ENCODE measurements at regions not wholly inside any gene's neighbourhood (a gene's known extent, or its start where the extent isn't known, plus 50 kb on each side); places are given as distances from the start of the nearest gene placed in this dataset.
A peak's percentile ranks its signal among the peaks of the same experiment; 100 is the strongest.

GRCh38 chr6:120083186-120083585, 733.6 kb upstream of the MAN1A1 start:
- no peak for DNase-seq (ENCODE audit: low spot score)

DNA sequence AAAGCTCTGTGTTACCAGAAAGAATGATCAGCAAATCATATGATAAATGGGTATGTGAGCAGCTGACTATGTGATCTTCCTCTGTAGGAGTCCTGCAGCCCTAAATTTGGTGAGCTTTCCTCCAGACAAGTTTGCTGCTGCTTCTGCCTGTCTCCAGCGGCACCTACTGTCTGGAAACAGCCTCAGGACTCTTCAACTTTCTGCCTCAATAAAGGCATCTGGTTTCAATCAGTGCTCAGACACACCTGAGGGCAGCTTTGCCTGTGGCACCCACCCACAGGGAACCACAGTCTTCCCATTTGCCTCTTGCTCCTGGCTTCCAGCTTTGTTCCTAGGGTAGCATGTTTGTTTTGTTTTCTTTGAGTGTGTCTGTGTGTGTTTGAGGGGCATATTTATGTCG, 727.9 kb upstream of the MAN1A1 start:
- peak; percentile 16 for DNase-seq (ENCODE audit: low spot score)

DNA sequence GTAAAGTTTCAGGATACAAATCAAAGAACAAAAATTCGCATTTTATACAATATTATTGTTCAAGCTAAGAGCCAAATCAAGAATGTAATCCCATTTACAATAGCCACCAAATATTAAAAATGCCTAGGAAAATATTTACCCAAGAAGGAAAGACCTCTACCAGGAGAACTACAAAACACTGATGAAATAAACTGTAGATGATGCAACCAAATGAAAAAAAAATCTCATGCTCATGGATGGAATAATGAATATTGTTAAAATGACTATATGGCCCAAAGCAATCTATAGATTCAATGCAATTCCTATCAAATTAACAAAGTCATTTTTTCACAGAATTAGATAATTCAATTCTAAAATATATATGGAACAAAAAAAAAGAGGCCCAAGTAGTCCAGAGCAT, 708.8 kb upstream of the MAN1A1 start:
- DNase-seq (ENCODE audit: low spot score) = no peak

- no peak for DNase-seq (ENCODE audit: low spot score)
These were observed 706.5 kb upstream of the MAN1A1 start for GRCh38 chr6:120056085-120056484.

GRCh38 chr6:120055071-120055470, 705.5 kb upstream of the MAN1A1 start:
- no peak for DNase-seq (ENCODE audit: low spot score)

GRCh38 chr6:120039664-120040063, 690.1 kb upstream of the MAN1A1 start:
- no peak for DNase-seq (ENCODE audit: low spot score)

DNA sequence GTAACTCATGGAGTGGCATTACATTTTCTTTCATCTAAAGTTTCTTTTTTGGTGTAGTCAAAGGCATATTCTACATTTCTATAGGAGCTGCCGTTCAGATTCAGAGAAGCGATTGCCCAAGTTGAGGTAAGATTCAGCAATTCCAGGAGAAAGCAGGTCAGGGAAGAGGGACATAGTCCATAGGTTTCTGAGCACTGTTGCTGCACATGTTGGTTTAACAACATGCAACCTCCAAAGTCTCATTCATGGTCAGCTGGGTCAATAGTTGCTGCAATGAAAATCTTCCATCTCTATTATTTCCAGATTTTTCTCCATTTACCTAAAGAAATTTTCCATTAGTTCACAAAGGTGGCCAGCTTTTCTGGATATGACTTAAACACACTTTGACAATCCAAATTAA, 682.3 kb upstream of the MAN1A1 start:
- no peak for DNase-seq (ENCODE audit: low spot score)

- no peak for DNase-seq (ENCODE audit: low spot score)
These were observed 677.2 kb upstream of the MAN1A1 start for GRCh38 chr6:120026791-120027190.

DNA sequence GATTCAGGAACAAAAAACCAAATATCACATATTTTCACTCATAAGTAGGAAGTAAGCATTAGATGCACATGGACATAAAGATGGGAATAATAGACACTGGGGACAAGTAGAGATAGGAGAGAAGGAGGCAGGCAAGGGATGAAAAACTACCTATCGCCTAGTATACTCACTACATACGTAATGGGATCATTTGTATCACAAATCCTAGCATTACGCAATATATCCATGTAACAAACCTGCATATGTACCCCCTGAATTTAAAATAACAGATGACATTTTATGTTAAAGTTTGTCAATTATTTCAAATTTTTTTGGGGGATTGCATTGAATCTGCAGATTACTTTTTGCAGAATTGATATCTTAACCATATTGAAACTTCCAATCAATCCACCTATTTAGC, 660.5 kb upstream of the MAN1A1 start:
- no peak for DNase-seq (ENCODE audit: low spot score)

GRCh38 chr6:120005292-120005976, 655.9 kb upstream of the MAN1A1 start:
- DNase-seq (ENCODE audit: low spot score) = peak; percentile 33

DNA sequence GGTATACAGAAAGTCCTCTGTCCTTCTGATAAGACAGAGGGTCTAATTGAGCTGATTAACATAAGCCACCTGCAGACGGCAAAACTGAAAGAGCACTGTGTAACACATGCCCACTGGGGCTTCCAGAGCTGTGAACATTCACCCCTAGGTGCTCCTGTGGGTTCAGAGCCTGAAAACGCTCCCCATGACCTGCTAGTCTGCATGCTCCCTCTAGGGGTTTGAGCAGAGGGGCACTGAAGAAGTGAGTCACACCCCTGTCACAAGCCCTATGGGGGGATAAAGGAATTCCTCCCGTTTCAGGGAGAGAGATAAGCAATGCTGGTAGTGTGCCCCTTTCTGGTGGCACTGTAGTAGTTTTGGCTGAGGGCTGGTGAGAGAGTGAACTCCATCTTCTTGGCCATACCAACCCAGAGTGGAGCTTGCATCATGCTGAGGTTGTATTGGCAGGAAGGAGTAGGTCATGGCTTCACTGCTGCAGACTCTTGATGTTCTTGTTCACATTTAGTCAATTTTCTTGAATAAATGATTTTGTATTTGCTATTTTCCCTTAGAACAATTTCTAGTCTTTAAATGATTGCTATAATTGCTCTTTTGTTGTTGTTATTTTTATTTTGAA, 637.5 kb upstream of the MAN1A1 start:
- DNase-seq (ENCODE audit: low spot score) = no peak

GRCh38 chr6:119985952-119986736, 636.6 kb upstream of the MAN1A1 start:
- DNase-seq (ENCODE audit: low spot score) = no peak

- DNase-seq (ENCODE audit: low spot score) = no peak
These were observed 631.2 kb upstream of the MAN1A1 start for GRCh38 chr6:119980802-119981201.

- no peak for DNase-seq (ENCODE audit: low spot score)
These were observed 630.3 kb upstream of the MAN1A1 start for GRCh38 chr6:119979862-119980261.

DNA sequence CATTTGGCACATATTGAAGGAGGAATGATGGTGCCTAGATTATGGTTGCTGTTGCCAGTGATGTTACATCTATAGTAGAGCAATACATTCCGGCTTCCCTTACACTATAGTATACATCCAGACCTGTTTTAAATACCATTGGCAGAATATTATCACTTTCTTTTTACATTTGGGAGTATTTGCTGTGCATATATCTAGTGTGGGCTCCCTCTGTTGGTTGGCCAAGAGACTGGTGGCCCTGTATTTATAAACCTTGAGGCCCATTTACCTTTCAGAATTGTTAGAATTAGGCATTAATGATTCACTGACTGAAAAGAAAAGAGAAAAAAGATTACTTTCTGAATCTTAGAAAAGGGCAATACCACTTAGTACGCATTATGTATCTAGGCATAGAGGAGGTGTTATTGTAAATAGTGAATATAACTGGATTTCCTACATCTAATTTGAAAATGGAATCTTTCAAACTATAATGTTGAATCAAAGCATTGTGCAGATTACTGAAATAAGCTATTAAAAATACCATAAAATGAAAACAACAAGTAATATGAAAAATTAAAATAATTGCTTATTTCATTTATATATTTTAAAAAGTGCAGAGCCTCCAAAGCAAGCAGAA, 628.8 kb upstream of the MAN1A1 start:
- peak; percentile 22 for DNase-seq (ENCODE audit: low spot score)

DNA sequence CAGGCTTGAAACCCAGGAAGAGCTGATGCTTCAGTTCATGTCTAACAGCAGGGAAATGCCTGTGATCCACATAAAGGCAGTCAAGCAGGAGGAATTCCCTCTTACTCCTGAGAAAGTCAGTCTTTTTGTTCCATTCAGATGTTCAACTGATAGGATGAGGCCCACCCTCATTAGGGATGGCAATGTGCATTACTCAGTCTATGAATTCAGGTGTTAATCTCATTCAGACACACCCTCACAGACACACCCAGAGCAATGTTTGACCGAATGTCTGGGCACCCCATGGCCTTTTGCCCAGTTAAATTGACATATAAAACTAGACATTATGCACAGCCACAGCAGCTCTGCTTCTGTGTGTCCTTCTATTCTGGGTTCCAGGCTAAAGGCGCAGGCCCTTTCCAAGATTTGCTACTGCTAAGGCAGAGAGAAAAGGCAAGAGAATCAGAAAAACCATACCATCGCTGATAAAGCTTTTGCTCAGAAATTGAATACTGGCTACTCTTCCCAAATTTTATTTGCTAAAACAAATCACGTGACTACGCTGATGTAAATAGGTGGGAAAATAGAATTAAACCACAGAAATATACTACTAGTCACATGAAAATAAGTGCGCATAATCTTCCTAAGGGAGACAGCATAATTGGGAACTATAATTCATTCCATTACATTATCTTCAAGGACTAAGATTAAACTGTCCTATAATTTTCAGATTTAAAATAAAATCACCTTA, 625.0 kb upstream of the MAN1A1 start:
- DNase-seq (ENCODE audit: low spot score) = peak; percentile 17

DNA sequence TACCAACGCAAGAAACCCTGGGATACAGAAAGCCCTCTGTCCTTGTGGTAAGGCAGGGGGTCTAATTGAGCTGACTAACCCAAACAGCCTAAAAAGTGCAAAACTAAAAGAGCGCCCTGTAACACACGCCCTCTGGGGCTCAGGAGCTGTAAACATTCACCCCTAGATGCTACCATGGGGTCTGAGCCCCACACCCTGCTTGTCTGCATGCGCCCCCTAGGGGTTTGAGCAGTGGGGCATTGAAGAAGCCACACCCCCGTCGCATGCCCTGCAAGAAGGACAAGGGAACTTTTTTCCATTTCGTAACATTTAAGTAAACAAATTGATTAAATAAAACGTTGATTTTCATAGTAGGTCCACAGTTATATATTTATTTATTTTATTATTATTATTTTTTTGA, 616.9 kb upstream of the MAN1A1 start:
- DNase-seq (ENCODE audit: low spot score) = no peak

DNA sequence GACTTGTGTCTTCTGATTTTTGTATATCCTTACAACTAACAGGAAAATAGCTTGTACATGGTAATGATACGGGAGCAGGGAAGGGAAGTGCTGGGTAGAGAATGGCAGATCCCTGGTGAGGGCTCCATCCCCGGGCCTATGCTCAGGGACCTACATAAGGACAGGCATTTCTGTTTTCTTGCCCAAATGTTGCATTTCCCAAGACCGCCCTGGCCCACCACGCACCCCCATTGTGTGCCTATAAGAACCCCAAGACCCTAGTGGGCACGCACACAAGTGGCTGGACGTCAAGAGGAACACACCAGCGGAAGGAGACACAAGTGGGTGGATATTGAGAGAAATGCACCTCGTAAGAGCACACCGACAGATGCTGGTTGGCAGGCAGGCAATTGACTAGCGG, 616.3 kb upstream of the MAN1A1 start:
- DNase-seq (ENCODE audit: low spot score) = no peak

GRCh38 chr6:119965008-119965407, 615.4 kb upstream of the MAN1A1 start:
- DNase-seq (ENCODE audit: low spot score) = no peak

DNA sequence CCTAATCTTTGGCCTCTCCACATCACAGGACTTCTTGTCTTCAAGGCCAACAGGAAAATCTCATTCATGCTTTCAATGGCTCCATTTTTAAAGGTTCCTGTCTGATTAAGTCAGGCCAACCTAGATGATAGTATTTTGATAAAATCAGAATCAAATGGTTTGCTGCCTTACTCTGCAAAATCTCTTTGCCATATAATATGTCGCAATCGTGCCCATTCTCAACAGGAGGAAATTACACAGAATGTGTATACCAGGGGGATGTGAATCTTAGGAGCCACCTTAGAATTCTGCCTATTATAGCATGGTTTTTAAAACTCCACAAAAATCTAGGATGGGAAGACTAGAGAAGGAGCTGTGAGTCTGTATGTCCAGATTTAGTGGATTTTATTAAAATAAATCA, 612.9 kb upstream of the MAN1A1 start:
- no peak for DNase-seq (ENCODE audit: low spot score)

- no peak for DNase-seq (ENCODE audit: low spot score)
These were observed 611.9 kb upstream of the MAN1A1 start for GRCh38 chr6:119961450-119961849.

DNA sequence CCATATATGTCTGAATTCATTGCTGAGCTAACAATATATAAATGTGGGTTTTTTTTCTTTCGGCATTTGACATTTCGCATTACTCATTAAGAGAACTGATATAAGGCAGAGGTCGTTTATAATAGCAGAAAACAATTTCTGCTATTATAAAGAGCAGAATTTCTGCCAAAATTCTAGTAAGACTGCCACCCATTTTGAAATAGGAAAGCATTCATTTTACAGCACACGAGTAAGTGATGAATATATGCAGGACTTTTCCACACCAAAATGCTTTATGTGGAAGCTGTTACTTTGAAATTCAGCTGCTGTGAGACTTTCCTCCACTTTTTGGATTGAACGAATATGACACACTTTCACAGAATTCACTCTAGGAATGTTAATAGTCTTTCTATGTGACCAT, 610.9 kb upstream of the MAN1A1 start:
- DNase-seq (ENCODE audit: low spot score) = no peak

Measured in LoVo (cell line).